GM12874 (cell line): ENCODE measurements at regions not wholly inside any gene's neighbourhood (a gene's known extent, or its start where the extent isn't known, plus 50 kb on each side); places are given as distances from the start of the nearest gene placed in this dataset.

Source experiments
- CTCF ChIP-seq: IDR thresholded peaks from 2 replicates; pipeline ENCODE4 v1.5.1; 2011; ENCODE audit warnings: low read depth, mild to moderate bottlenecking, control low read depth, low read length, moderate library complexity; ENCODE audit not compliant: insufficient read depth

GRCh38 chr5:12250454-12250853, 346.2 kb upstream of the CTNND2 start:
- TF ChIP-seq CTCF = no peak

- no peak for TF ChIP-seq CTCF
Observed at GRCh38 chr5:12248831-12249230, 344.6 kb upstream of the CTNND2 start.

GRCh38 chr5:12246036-12246435, 341.8 kb upstream of the CTNND2 start:
- no peak for TF ChIP-seq CTCF

GRCh38 chr5:12245429-12245828, 341.2 kb upstream of the CTNND2 start:
- no peak for TF ChIP-seq CTCF

GRCh38 chr5:12242950-12243888, 339.0 kb upstream of the CTNND2 start:
- TF ChIP-seq CTCF = no peak

GRCh38 chr5:12237837-12238575, 333.8 kb upstream of the CTNND2 start:
- TF ChIP-seq CTCF = no peak

- no peak for TF ChIP-seq CTCF
Observed at GRCh38 chr5:12230659-12231058, 326.4 kb upstream of the CTNND2 start.
